B cell (primary cell): ENCODE measurements at regions not wholly inside any gene's neighbourhood (a gene's known extent, or its start where the extent isn't known, plus 50 kb on each side); places are given as distances from the start of the nearest gene placed in this dataset.

Source experiments
- CTCF ChIP-seq: fragments of 200-600 bp; IDR thresholded peaks from one replicate; pipeline ENCODE4 v1.8.0; 2022; ENCODE audit warnings: antibody characterized with exemption, mild to moderate bottlenecking
- EZH2 ChIP-seq: IDR thresholded peaks from 2 replicates; pipeline ENCODE4 v1.6.1; 2012; ENCODE audit warnings: borderline replicate concordance, low read depth, mild to moderate bottlenecking, moderate library complexity, low read length; ENCODE audit not compliant: insufficient read depth, poor library complexity, severe bottlenecking

GRCh38 chr12:75592638-75593335 is 81.4 kb upstream of the KRR1 start:
- TF ChIP-seq EZH2 (no peak), CTCF (no peak)
